NOMO-1 (cell line): ENCODE measurements at regions not wholly inside any gene's neighbourhood (a gene's known extent, or its start where the extent isn't known, plus 50 kb on each side); places are given as distances from the start of the nearest gene placed in this dataset.

ENCODE experiments used
- DNase-seq, 2 experiments: peaks; one replicate each; lab custom pipeline; 2025; ENCODE audit not compliant: unreplicated experiment in 2 of 2; lab: John Stamatoyannopoulos, UW

- no peak for DNase-seq
Observed at GRCh38 chr11:111444040-111444439, 65.0 kb upstream of the POU2AF1 start.

GRCh38 chr11:111443640-111444039, 64.6 kb upstream of the POU2AF1 start:
- no peak for DNase-seq

GRCh38 chr11:111443032-111443431, 64.0 kb upstream of the POU2AF1 start:
- DNase-seq, result no peak

- no peak for DNase-seq
Observed at GRCh38 chr11:111441443-111441842, 62.4 kb upstream of the POU2AF1 start.

- DNase-seq, result no peak
Observed at GRCh38 chr11:111440416-111441205, 61.5 kb upstream of the POU2AF1 start.

- no peak for DNase-seq
Observed at GRCh38 chr11:111439901-111440300, 60.8 kb upstream of the POU2AF1 start.

GRCh38 chr11:111438846-111439520, 59.9 kb upstream of the POU2AF1 start:
- DNase-seq, result no peak

GRCh38 chr11:111438168-111438567, 59.1 kb upstream of the POU2AF1 start:
- no peak for DNase-seq

GRCh38 chr11:111435046-111435698, 56.1 kb upstream of the POU2AF1 start:
- no peak for DNase-seq

GRCh38 chr11:111429066-111429506, 50.0 kb upstream of the POU2AF1 start:
- peak; percentile 60 to 78 for DNase-seq
